HCT116 (cell line): ENCODE measurements at regions not wholly inside any gene's neighbourhood (a gene's known extent, or its start where the extent isn't known, plus 50 kb on each side); places are given as distances from the start of the nearest gene placed in this dataset.

Experiments used
- CTCF ChIP-seq, 3 experiments: fragments of 200-600 bp in 1 of 3; sonication (generic) in 1 of 3; IDR thresholded peaks in 2 of 3; conservative IDR thresholded peaks in 1 of 3; 2 replicates each; pipeline ENCODE4 v1.5.1; 2012 to 2017; ENCODE audit warnings: low read depth in 2 of 3, low read length in 2 of 3, antibody characterized with exemption in 1 of 3, borderline replicate concordance in 1 of 3, control low read depth in 1 of 3, mild to moderate bottlenecking in 1 of 3, mixed read lengths in 1 of 3, mixed run types in 1 of 3, moderate library complexity in 1 of 3; ENCODE audit not compliant: insufficient read depth in 1 of 3
- POLR2AphosphoS5 ChIP-seq: IDR thresholded peaks from 2 replicates; pipeline ENCODE4 v1.6.1; 2011; ENCODE audit warnings: mild to moderate bottlenecking, low read depth, low read length, moderate library complexity
- SP1 ChIP-seq: IDR thresholded peaks from 2 replicates; pipeline ENCODE4 v1.6.1; 2012; ENCODE audit warnings: low read depth
- YY1 ChIP-seq: IDR thresholded peaks from 2 replicates; pipeline ENCODE4 v1.6.1; 2011; ENCODE audit warnings: low read length, low read depth, moderate library complexity, mild to moderate bottlenecking; ENCODE audit not compliant: insufficient replicate concordance; ENCODE audit errors: extremely low read depth
- ZNF274 ChIP-seq: fragments of 200-500 bp; sonication (Bioruptor generic); IDR thresholded peaks from 2 replicates; pipeline ENCODE4 v1.6.1; 2014; ENCODE audit warnings: mild to moderate bottlenecking, low read depth, low read length, inconsistent platforms

- TF ChIP-seq SP1 (no peak), CTCF (IDR thresholded peaks at IDR 0.05 in 2 of 3, conservative IDR thresholded peaks at IDR 0.05 in 1 of 3; ENCODE audit: borderline replicate concordance in 1 of 3, insufficient read depth in 1 of 3, low read depth in 2 of 3, low read length in 2 of 3) (no peak), ZNF274 (no peak), YY1 (no peak), POLR2AphosphoS5 (no peak)
These were observed 278.3 kb downstream of the TSN start for GRCh38 chr2:122033778-122034177.
